Neural crest cell (in vitro differentiated cells): ENCODE measurements at regions not wholly inside any gene's neighbourhood (a gene's known extent, or its start where the extent isn't known, plus 50 kb on each side); places are given as distances from the start of the nearest gene placed in this dataset.

Experiments used
- DNase-seq: peaks from one replicate; pipeline ENCODE4 v3.0.0; 2021; ENCODE audit warnings: low read depth, mixed read lengths, low spot score
- H3K27ac Mint-ChIP-seq: one replicate; pipeline ENCODE4 v1.8.0; 2021; ENCODE audit warnings: mild to moderate bottlenecking, mixed read lengths; ENCODE audit not compliant: unreplicated experiment
- H3K27me3 Mint-ChIP-seq: 2 replicates; pipeline ENCODE4 v1.8.0; 2021; ENCODE audit warnings: low read depth, mild to moderate bottlenecking, mixed read lengths
- H3K36me3 Mint-ChIP-seq: 2 replicates; pipeline ENCODE4 v1.8.0; 2021; ENCODE audit warnings: low read depth, mild to moderate bottlenecking, mixed read lengths
- H3K4me1 Mint-ChIP-seq: 2 replicates; pipeline ENCODE4 v1.8.0; 2021; ENCODE audit warnings: mixed read lengths
- H3K4me3 Mint-ChIP-seq: one replicate; pipeline ENCODE4 v1.8.0; 2021; ENCODE audit warnings: mild to moderate bottlenecking, mixed read lengths
- H3K9me3 Mint-ChIP-seq: 2 replicates; pipeline ENCODE4 v1.8.0; 2021; ENCODE audit warnings: mixed read lengths
- TF ChIP-seq, protein P1 (sequence below): fragments of 200-600 bp; sonication (generic); conservative IDR thresholded peaks from 2 replicates; pipeline ENCODE4 v1.5.0; 2021; ENCODE audit warnings: antibody characterized with exemption, mild to moderate bottlenecking

DNA sequence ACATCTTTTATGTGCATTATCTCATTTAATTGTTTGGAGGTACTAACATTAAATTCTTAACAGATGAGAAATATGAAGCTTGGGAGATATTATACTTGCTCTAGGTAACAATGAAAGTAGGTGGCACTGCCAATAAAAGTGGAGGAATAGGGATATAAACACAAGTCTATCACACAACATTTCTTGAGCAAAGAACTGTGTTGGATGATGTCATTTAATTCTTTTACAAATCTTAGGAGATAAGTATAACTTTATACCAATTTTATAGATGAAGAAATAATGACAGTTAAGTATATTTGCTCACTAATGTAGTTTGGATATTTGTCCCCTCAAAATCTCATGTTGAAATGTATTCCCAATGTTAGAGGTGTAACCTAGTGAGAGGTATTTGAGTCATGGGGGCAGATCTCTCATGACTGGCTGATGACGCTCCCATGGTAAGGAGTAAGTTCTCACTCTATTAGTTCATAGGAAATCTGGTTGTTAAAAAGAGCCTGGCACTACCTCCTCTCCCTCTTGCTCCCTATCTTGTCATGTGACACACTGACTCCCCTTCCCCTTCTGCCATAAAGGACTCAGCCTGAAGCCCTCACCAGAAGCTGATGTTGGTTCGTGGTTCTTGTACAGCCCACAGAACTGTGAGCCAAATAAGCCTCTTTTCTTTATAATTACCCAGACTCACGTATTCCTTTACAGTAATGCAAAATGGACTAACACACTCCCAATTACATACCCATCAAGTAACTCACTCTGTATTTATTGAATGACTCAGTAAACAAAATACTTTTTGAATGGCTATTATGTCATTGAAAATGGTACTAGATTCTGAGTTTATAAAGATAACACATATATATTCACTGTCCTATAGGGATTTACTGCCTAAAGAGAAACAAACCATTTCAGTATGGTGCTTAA is 146.8 kb upstream of the KITLG start:
- no peak overlapping the region for H3K27ac Mint-ChIP-seq
- H3K36me3 Mint-ChIP-seq = no peaks in the 10 kb centered on the region
- H3K4me3 Mint-ChIP-seq = no peak overlapping the region
- TF ChIP-seq, protein P1, sequence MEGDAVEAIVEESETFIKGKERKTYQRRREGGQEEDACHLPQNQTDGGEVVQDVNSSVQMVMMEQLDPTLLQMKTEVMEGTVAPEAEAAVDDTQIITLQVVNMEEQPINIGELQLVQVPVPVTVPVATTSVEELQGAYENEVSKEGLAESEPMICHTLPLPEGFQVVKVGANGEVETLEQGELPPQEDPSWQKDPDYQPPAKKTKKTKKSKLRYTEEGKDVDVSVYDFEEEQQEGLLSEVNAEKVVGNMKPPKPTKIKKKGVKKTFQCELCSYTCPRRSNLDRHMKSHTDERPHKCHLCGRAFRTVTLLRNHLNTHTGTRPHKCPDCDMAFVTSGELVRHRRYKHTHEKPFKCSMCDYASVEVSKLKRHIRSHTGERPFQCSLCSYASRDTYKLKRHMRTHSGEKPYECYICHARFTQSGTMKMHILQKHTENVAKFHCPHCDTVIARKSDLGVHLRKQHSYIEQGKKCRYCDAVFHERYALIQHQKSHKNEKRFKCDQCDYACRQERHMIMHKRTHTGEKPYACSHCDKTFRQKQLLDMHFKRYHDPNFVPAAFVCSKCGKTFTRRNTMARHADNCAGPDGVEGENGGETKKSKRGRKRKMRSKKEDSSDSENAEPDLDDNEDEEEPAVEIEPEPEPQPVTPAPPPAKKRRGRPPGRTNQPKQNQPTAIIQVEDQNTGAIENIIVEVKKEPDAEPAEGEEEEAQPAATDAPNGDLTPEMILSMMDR = no peak
- H3K9me3 Mint-ChIP-seq = no peaks in the 10 kb centered on the region
- H3K27me3 Mint-ChIP-seq = no peaks in the 10 kb centered on the region
- H3K4me1 Mint-ChIP-seq = peaks cover 7% of the 10 kb centered on the region
- DNase-seq = no peak

DNA sequence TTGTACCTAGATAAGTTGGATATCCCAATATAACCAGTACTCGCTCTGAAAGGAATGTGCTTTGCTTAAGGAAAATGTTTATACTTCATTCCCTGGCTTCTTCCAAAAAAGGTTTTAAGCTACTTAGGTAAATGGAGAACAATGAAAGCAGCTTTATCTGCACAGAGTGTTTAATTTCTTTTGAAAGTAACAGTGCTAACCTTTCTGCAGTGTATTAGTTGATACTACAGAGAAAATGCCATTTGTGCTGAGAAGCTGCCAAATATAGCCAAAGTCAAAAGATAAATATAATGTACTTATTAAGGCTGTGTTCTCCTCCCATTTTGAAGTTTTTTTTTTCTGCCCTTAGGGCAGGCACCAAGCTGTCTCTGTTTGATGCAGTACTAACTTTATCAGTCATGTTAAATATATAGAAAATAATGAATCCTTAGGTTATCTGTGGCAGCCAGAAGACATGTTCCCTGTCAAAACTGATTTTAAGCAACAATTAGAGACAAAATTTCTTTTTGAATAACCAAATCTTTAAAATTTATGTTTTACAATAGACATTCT is 145.4 kb upstream of the KITLG start:
- TF ChIP-seq, protein P1 = no peak
- H3K4me1 Mint-ChIP-seq = no peaks in the 10 kb centered on the region
- no peaks in the 10 kb centered on the region for H3K9me3 Mint-ChIP-seq
- H3K27ac Mint-ChIP-seq = no peak overlapping the region
- DNase-seq = no peak
- H3K4me3 Mint-ChIP-seq = no peak overlapping the region
- no peaks in the 10 kb centered on the region for H3K27me3 Mint-ChIP-seq
- no peaks in the 10 kb centered on the region for H3K36me3 Mint-ChIP-seq

DNA sequence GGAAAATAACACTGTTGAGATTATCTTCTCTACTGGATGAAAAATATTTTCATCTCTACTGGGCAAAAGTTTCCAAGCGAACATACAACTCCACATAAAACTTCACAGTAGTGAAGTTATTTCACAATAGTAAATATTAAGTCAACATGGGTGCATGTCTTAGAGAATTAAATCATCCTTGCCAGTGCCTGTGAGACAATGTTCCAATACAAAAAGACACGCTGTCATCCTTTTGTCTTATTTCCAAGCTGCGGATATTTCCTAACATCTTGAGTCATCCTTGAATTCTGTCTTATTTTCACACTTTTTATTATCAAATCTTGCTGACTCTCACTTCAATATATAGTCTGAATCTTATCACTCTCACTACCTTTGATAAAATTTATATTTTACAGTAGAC is 142.9 kb upstream of the KITLG start:
- TF ChIP-seq, protein P1 = no peak

DNA sequence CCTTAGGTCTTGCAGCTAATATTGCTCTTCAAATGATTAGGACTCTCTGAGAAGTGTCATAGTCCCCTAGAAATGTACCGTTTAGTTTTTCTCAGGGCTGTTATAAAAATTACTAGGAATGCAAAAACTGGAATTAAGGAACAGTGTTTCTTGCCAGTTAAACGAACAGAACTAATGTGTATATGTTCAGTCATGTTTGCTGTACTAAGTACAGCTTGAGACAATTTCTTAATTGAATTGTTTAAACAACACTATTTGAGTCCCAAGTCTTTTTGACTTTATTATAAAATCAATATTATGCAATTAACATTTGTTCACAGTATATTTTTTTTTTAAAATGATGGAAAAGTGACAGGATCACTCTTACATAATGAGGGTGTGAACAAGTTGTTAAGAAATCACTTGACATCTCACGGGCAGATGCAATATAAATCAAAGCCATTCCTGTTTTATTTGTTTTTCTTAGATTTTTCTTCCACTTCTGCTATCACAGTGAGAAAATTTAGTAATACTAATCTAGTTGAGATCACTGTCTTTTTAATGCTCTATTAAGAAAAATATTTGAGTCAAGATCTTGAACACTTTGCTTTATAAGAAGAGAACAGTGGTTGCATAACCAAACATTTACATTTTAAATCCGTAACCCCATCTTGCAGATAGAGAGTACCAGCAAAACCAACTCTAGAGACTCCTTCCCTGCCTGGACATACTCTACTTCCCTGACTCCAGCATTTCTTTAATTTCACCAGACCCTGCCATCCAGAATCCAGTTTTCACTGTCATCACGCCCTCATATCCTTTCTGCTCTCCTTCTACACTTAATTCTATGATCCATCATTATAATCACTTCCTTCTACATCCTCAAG is 140.7 kb upstream of the KITLG start:
- no peak for DNase-seq
- peaks cover 4% of the 10 kb centered on the region for H3K4me1 Mint-ChIP-seq
- TF ChIP-seq, protein P1 = no peak
- no peak overlapping the region for H3K4me3 Mint-ChIP-seq
- no peaks in the 10 kb centered on the region for H3K36me3 Mint-ChIP-seq
- no peaks in the 10 kb centered on the region for H3K9me3 Mint-ChIP-seq
- no peaks in the 10 kb centered on the region for H3K27me3 Mint-ChIP-seq
- H3K27ac Mint-ChIP-seq = no peak overlapping the region

More for the DNA sequence above, 142.9 kb upstream of the KITLG start:
- H3K27me3 Mint-ChIP-seq = no peaks in the 10 kb centered on the region
- no peak for DNase-seq
- H3K9me3 Mint-ChIP-seq = no peaks in the 10 kb centered on the region
- H3K27ac Mint-ChIP-seq = no peak overlapping the region
- no peaks in the 10 kb centered on the region for H3K36me3 Mint-ChIP-seq
- no peak overlapping the region for H3K4me3 Mint-ChIP-seq
- H3K4me1 Mint-ChIP-seq = peaks cover 4% of the 10 kb centered on the region

DNA sequence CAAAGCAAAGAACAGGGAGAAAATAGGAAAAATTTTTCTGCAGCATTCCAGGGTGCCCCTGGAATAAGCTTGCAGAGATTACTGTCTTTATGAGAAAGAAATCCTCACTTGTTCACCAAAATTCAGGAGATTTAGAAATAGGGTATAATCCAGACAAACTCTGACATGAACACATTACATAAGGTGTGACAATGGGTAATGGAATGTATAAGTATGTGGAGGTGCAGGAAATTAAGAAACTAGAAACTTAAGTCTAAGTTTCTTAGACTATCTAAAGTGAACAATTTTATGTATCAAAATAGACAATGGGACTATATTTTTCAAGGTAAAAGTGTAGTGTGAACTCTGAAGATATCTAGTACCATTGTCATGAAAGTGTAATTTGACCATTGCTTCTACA is 140.0 kb upstream of the KITLG start:
- DNase-seq = no peak
- Mint-ChIP-seq H3K4me1 (peaks cover 4% of the 10 kb centered on the region), H3K4me3 (no peak overlapping the region), H3K27me3 (no peaks in the 10 kb centered on the region), H3K36me3 (no peaks in the 10 kb centered on the region), H3K9me3 (peaks cover 3% of the 10 kb centered on the region), H3K27ac (no peak overlapping the region)
- TF ChIP-seq, protein P1 = no peak
